Ishikawa (cell line): ENCODE measurements at regions not wholly inside any gene's neighbourhood (a gene's known extent, or its start where the extent isn't known, plus 50 kb on each side); places are given as distances from the start of the nearest gene placed in this dataset.

Experiments used
- CREB1 ChIP-seq: IDR thresholded peaks from 2 replicates; pipeline ENCODE4 v1.6.1; 2012; ENCODE audit warnings: low read depth
- MAX ChIP-seq: IDR thresholded peaks from 2 replicates; pipeline ENCODE4 v1.6.1; 2012
- TCF12 ChIP-seq: IDR thresholded peaks from 2 replicates; pipeline ENCODE4 v1.6.1; 2012; ENCODE audit warnings: low read depth
- YY1 ChIP-seq: IDR thresholded peaks from 2 replicates; pipeline ENCODE4 v1.6.1; 2012; ENCODE audit warnings: low read depth

DNA sequence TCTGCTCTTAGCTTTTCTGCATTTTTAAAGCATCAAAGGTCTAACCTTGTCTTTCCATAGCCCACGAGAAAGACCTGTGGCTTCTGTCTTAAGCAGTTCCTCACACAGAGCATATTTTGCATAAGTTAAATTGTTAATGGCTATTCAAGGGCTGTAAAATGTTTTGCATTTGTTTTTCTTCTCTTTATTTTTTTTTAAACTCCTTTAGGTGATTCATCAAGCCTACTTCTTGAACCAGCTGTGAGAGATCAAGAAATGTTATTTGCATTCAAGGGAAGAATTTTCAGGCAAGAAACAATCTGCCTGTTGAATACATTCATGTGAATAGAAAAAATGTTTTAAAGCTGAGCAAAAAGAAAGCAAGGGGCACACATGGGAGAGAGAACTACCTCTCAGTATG, 423.8 kb upstream of the FRG1 start:
- TF ChIP-seq CREB1 (no peak), YY1 (no peak), MAX (no peak), TCF12 (no peak)
